BE2C (cell line): ENCODE measurements at regions not wholly inside any gene's neighbourhood (a gene's known extent, or its start where the extent isn't known, plus 50 kb on each side); places are given as distances from the start of the nearest gene placed in this dataset.

Experiments
- DNase-seq: peaks from one replicate; pipeline ENCODE4 v3.0.0-alpha.2; 2020
- H3K27me3 ChIP-seq: fragments of 250-450 bp; sonication (Bioruptor Pico); 2 replicates; pipeline ENCODE4 v1.5.1; 2020; ENCODE audit warnings: mild to moderate bottlenecking
- H3K36me3 ChIP-seq: fragments of 250-450 bp; sonication (Bioruptor Pico); 2 replicates; pipeline ENCODE4 v1.5.1; 2020; ENCODE audit warnings: mild to moderate bottlenecking
- H3K4me1 ChIP-seq: fragments of 250-450 bp; sonication (Bioruptor Pico); 2 replicates; pipeline ENCODE4 v1.5.1; 2020
- H3K4me3 ChIP-seq: 2 replicates; pipeline ENCODE4 v1.5.1; 2011; ENCODE audit warnings: low read depth, low read length
- H3K9me3 ChIP-seq: fragments of 250-450 bp; sonication (Bioruptor Pico); 2 replicates; pipeline ENCODE4 v1.5.1; 2020
- TF ChIP-seq, protein P1 (sequence below): IDR thresholded peaks from 2 replicates; pipeline ENCODE4 v1.5.1; 2012; ENCODE audit warnings: mild to moderate bottlenecking, low read depth, low read length

DNA sequence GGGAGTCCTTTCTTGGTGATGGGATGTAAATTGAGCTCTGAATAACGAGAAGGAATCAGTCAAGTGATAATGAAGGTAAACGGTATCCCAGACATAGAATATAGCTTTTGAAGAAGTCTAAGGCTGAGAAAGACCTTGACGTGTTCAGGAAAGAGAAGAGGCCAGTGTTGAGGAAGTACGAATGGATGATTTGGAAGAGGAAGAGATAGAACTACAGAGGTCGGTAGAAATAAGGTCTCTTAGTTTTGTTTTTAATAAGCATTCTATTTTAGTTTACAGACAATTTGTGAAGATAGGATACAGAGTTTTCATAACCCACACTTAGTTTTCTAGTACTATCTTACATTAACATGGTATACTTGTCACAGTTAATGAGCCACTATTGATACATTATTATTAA lies 1598.1 kb downstream of the FAM181B start:
- Histone ChIP-seq H3K4me1 (no peaks in the 10 kb centered on the region), H3K36me3 (no peaks in the 10 kb centered on the region), H3K4me3 (no peak overlapping the region), H3K9me3 (no peaks in the 10 kb centered on the region), H3K27me3 (no peaks in the 10 kb centered on the region)
- TF ChIP-seq, protein P1, sequence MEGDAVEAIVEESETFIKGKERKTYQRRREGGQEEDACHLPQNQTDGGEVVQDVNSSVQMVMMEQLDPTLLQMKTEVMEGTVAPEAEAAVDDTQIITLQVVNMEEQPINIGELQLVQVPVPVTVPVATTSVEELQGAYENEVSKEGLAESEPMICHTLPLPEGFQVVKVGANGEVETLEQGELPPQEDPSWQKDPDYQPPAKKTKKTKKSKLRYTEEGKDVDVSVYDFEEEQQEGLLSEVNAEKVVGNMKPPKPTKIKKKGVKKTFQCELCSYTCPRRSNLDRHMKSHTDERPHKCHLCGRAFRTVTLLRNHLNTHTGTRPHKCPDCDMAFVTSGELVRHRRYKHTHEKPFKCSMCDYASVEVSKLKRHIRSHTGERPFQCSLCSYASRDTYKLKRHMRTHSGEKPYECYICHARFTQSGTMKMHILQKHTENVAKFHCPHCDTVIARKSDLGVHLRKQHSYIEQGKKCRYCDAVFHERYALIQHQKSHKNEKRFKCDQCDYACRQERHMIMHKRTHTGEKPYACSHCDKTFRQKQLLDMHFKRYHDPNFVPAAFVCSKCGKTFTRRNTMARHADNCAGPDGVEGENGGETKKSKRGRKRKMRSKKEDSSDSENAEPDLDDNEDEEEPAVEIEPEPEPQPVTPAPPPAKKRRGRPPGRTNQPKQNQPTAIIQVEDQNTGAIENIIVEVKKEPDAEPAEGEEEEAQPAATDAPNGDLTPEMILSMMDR = no peak
- no peak for DNase-seq

DNA sequence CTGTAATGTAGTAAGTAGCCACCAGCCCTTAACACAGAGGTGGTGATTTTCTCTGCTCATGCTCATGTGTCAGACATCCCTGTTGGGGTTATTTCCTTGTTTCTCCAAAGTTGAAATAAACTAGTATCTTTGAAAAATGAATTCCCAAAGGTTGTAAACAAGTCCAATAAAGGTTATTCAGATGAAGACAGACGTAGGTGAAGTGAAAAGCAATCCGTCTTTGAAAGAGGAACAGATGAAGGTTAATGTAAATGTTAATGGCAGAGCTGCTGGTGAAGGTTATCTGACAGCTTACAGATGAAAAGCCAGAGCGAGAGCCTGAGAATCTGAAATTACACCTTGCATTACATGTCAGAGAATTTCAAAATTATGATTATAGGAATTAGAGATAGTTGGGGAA lies 1604.0 kb downstream of the FAM181B start:
- Histone ChIP-seq H3K36me3 (no peaks in the 10 kb centered on the region), H3K4me1 (no peaks in the 10 kb centered on the region), H3K27me3 (no peaks in the 10 kb centered on the region), H3K4me3 (no peak overlapping the region), H3K9me3 (no peaks in the 10 kb centered on the region)
- DNase-seq = no peak
- TF ChIP-seq, protein P1 = no peak

- DNase-seq = no peak
- Histone ChIP-seq H3K27me3 (no peaks in the 10 kb centered on the region), H3K4me1 (no peaks in the 10 kb centered on the region), H3K36me3 (no peaks in the 10 kb centered on the region), H3K9me3 (no peaks in the 10 kb centered on the region), H3K4me3 (no peak overlapping the region)
- TF ChIP-seq, protein P1 = no peak
Observed at GRCh38 chr11:81112718-81113117, 1620.9 kb downstream of the FAM181B start.

DNA sequence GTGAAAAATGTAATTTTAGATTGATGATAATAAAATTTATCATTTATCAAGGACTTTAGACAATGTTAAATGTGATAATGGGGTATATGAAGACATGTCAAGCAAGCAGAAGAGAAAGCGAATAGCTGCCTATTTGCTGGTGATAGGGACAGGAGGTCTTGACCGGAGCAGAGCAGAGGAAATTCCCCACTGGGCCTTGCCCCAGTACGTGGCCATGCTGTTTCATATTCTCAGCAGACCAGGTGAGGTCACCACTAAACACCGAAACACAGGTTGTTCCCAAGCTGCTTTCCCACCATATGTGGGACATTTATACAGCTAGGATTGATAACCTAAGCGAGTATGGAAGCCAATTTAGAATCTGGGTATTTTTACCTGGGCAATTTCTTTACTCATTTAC lies 1629.6 kb downstream of the FAM181B start:
- TF ChIP-seq, protein P1 = no peak
- H3K27me3 ChIP-seq = no peaks in the 10 kb centered on the region
- H3K36me3 ChIP-seq = no peaks in the 10 kb centered on the region
- no peaks in the 10 kb centered on the region for H3K9me3 ChIP-seq
- H3K4me3 ChIP-seq = no peak overlapping the region
- DNase-seq = no peak
- H3K4me1 ChIP-seq = no peaks in the 10 kb centered on the region

DNA sequence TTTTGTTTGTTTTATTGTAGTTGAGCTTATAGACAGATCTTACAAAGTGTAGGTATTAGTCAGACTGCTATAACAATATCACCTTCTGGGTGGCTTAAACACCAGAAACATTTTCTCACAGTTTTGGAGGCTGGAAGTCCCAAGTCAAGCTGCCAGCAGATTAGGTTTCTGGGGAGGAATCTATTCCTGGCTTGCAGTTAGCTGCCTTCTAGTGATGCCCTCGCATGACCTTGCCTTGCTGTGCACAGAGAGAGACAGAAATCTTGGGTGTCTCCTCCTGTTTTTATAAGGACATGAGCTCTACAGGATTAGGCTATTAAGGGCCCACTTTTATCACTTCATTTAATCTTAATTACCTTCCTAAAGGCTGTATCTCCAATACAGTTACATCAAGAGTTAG lies 1635.2 kb downstream of the FAM181B start:
- Histone ChIP-seq H3K4me3 (no peak overlapping the region), H3K27me3 (no peaks in the 10 kb centered on the region), H3K4me1 (no peaks in the 10 kb centered on the region), H3K9me3 (no peaks in the 10 kb centered on the region), H3K36me3 (no peaks in the 10 kb centered on the region)
- TF ChIP-seq, protein P1 = no peak
- no peak for DNase-seq

DNA sequence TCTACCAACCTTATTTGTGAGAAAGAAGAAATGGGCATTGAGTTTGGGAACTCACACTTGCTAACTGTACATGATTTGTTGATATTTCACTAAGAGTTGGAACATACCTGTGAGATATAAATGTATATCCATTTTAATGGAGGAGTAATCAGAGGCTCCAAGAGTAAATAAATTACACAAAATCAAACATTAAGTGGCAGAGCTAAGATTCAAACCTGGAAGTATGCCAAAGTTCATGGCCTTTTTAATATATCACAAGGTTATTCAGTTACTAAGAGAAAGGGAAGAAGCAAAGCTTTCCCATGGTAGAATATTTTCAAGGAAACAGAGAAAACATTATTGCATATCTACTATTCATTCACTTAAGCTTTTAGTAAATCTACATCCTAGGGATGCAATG lies 1641.1 kb downstream of the FAM181B start:
- TF ChIP-seq, protein P1 = no peak
- Histone ChIP-seq H3K36me3 (no peaks in the 10 kb centered on the region), H3K27me3 (no peaks in the 10 kb centered on the region), H3K4me1 (no peaks in the 10 kb centered on the region), H3K4me3 (no peak overlapping the region), H3K9me3 (no peaks in the 10 kb centered on the region)
- no peak for DNase-seq
